ENCODE measurements at regions not wholly inside any gene's neighbourhood (a gene's known extent, or its start where the extent isn't known, plus 50 kb on each side); places are given as distances from the start of the nearest gene placed in this dataset.

DNA sequence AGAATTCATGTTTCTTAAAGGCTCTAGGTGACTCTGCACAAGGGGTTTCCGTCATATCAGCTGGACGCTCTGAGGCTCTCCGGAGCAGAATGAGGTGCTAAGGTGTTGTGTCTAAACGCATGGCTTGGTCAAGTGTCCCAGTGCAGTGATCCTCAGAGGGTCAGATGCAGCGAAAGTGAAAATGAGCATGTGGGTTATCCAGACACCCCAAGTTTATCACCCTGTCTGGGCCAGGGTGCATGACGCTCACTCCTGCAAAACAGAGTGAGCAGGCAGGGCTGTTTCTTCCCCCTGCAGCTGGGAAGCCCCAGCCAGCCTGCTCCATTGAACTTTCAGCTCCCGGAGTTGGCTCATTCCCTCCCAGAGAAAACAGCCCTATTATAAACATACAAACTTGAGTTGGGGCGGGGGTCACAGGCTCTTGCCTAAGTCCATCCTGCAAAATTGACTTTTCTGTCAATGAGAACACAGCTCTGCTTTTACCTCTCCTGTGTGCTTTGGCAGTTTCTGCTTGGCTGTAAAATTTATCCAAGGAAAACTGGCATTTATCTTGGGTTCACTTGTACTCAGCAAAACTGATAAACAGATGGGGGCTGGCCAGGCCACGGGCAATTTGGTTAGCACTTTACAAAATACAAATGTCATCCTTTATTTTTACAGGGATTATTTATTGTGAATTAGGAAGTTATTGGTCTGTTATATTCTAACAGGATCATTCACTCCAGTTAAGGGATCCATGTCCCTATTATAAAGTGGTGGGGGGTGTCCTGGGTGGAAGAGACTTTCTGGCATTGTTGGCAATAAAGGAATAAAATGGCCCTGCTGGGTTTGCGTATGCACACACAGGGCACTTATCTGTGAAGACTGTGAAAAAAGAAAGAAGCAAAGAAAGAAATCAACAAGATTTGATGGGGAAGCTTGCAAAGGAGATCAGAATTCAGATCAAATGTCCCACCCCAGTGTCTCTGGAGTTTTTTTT lies 154.9 kb downstream of the FOXA2 start:
- Histone ChIP-seq H3K9ac (no peak overlapping the region), H3K27ac (no peak overlapping the region), H3K4me2 (no peak overlapping the region), H3K27me3 (no peaks in the 10 kb centered on the region), H4K20me1 (no peaks in the 10 kb centered on the region), H3K4me3 (no peak overlapping the region), H3K4me1 (no peaks in the 10 kb centered on the region), H3K36me3 (no peaks in the 10 kb centered on the region), H3K9me3 (replicated peaks in 1 of 11) (peaks cover 0 to 14% (median 0%) of the 10 kb centered on the region in 11 experiments; a peak in 5 of 22 replicates)
- TF ChIP-seq Cebpa-rat (IDR thresholded peaks at IDR 0.05): no peak

DNA sequence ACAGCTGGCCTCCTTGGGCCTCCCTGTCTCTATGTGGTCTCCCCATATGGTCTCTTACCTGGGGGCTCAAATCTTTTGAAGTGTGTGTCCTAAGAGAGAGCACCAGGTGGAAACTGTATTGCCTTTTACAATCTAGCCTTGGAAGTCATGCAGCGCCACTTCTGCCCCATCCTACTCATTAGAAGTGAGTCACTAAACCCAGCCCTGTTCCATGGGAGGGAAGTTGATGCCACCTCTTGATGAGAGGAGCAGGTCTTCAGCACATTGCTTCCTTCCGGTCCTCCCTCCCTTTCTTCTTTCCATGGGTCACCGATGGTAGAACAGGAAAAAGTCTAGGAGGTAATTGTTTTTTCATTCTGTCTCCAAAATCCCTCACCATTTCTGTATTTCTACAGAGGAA lies 156.3 kb downstream of the FOXA2 start:
- Histone ChIP-seq H3K9me3 (replicated peaks in 1 of 11) (0 out of 22 replicates have a peak, but pooled peaks cover 0 to 6% (median 0%) of the 10 kb centered on the region in 11 experiments), H3K4me3 (no peak overlapping the region), H3K27me3 (no peaks in the 10 kb centered on the region), H3K9ac (no peak overlapping the region), H3K4me1 (no peaks in the 10 kb centered on the region), H3K4me2 (no peak overlapping the region), H3K36me3 (no peaks in the 10 kb centered on the region), H4K20me1 (no peaks in the 10 kb centered on the region), H3K27ac (no peak overlapping the region)
- no peak for TF ChIP-seq Cebpa-rat (IDR thresholded peaks at IDR 0.05)

DNA sequence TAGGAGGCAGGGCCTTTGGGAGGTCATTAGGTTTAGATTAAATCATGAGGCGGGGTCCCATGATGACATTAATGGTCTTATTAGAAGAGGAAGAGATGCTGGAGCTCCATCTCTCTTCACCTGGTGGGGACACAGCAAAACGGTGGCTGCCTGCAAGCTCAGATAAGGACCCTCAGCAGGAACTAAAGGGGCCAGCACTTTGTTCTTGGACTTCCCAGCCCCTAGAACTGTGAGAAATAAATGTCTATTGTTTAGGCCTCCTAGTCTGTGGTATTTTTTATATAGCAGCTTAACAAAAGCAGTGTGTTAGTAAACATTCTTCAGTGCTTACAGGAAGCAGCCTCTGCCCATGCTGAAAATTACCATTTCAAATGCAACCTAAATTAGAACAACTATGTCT lies 157.6 kb downstream of the FOXA2 start:
- TF ChIP-seq Cebpa-rat (IDR thresholded peaks at IDR 0.05): no peak
- Histone ChIP-seq H3K9ac (no peak overlapping the region), H3K9me3 (replicated peaks in 1 of 11) (0 out of 22 replicates have a peak, but pooled peaks cover 0 to 6% (median 0%) of the 10 kb centered on the region in 11 experiments), H3K4me3 (no peak overlapping the region), H3K36me3 (no peaks in the 10 kb centered on the region), H3K27me3 (no peaks in the 10 kb centered on the region), H3K4me1 (no peaks in the 10 kb centered on the region), H4K20me1 (no peaks in the 10 kb centered on the region), H3K4me2 (no peak overlapping the region), H3K27ac (no peak overlapping the region)

DNA sequence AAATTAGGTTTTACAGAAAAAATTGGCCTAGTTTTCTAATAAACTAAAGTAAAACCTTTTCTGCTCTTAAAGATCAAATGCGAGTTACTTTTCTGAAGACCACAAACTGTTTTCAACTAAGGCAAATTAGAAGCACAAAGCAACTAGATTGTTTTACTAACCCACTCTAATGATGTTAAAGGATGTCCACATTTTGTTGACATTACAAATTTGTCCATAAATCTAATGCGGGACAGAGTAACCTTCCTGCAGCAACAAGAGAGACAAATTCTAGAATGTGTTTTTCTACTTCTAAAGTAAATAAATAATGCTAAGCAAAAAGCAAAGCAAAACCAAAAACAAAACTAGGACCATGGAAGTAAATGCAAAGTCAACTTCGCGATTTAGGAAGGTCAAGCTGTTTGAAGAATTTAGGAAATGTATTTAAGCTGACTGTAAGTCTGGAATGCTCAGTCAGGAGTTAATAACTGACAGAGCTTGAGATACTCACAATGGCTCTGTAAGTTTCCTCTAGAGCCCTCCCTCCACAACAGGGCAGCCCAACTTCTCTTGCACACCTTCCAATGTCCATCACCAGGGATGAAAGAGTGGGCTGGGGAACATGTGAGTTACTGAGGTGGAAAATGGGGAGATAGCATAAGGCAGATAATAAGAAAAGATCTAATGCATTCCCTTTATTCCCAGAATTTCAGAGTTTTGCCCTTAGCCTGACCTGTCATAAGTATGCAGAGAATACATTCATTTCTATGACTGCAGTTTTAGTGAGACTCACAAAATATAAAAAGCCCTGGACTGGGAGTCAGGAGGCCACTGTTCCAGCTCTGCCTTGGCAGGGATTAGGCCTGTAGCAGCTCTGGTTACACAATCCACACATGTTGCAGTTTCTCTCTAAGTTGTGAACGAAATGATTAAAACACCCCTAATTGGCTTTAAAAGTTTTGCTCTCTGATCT lies 158.8 kb downstream of the FOXA2 start:
- Histone ChIP-seq H3K4me3 (no peak overlapping the region), H3K27me3 (no peaks in the 10 kb centered on the region)

DNA sequence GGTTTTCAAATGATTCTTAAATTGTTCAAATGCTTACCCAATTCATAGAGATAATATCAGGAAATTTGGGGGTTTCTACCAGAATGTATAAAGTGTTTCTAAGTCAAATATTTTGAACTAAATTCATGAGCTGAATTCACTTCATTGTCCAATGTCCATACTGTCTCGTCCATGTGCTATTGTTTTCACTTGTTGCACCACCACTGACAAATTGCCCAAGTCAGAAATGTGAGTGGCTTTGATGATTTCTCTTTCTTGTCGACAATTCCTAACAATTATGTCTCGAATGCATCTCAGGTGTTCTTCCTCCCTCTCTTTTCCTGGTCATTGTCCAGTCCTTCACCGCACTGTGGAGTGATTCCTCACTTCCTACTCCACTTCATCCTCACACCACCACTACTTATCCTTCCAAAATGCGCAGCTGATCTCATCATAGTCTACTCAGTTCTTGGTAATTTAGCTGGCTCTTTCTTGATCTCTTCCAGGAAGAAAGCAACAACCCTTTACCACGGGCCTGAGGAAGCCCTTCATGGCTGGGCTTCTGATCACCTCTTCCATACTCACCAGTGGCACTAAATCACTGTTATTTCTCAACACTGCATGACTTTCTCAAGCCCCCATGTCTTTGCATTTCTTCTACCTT lies 161.1 kb downstream of the FOXA2 start:
- no peak overlapping the region for H3K27ac ChIP-seq
- H3K4me1 ChIP-seq: no peaks in the 10 kb centered on the region
- no peak for TF ChIP-seq Cebpa-rat (IDR thresholded peaks at IDR 0.05)
- H3K9me3 ChIP-seq (replicated peaks in 1 of 11): 0 out of 22 replicates have a peak, but pooled peaks cover 0 to 6% (median 0%) of the 10 kb centered on the region in 11 experiments
- no peaks in the 10 kb centered on the region for H3K27me3 ChIP-seq
- no peak overlapping the region for H3K4me2 ChIP-seq
- H3K9ac ChIP-seq: no peak overlapping the region
- H3K36me3 ChIP-seq: no peaks in the 10 kb centered on the region
- H4K20me1 ChIP-seq: no peaks in the 10 kb centered on the region
- H3K4me3 ChIP-seq: no peak overlapping the region

More for the DNA sequence above, 158.8 kb downstream of the FOXA2 start:
- H3K36me3 ChIP-seq: no peaks in the 10 kb centered on the region
- no peak overlapping the region for H3K4me2 ChIP-seq
- no peaks in the 10 kb centered on the region for H3K4me1 ChIP-seq
- no peak overlapping the region for H3K27ac ChIP-seq
- 0 out of 22 replicates have a peak, but pooled peaks cover 0 to 6% (median 0%) of the 10 kb centered on the region in 11 experiments for H3K9me3 ChIP-seq (replicated peaks in 1 of 11)
- TF ChIP-seq Cebpa-rat (IDR thresholded peaks at IDR 0.05): no peak
- H3K9ac ChIP-seq: no peak overlapping the region
- H4K20me1 ChIP-seq: no peaks in the 10 kb centered on the region

DNA sequence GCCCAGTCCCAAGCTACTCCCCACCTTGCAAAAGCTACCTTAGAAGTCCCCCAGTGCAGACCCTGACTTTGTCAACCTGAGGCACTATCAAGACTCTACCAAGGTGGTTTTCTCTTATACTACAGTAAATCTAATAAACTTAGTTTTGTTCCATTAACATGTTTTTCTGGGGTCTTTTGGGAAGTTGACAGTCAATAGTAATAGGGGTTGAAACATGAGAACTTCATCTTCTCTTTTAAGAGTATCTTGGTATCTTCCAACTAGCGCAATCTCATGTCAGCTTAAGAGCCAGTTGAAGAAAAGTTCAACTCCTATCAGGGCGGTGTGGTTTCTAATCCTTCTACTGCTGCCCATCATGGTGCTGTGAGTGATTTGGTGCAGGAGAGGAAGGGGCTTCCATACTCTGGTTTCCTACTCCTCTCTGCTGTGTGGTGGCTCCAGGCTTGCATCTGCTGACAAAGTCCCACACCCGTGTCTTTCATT lies 164.2 kb downstream of the FOXA2 start:
- H3K27ac ChIP-seq: no peak overlapping the region
- H3K4me3 ChIP-seq: no peak overlapping the region
- no peak for TF ChIP-seq Cebpa-rat (IDR thresholded peaks at IDR 0.05)

DNA sequence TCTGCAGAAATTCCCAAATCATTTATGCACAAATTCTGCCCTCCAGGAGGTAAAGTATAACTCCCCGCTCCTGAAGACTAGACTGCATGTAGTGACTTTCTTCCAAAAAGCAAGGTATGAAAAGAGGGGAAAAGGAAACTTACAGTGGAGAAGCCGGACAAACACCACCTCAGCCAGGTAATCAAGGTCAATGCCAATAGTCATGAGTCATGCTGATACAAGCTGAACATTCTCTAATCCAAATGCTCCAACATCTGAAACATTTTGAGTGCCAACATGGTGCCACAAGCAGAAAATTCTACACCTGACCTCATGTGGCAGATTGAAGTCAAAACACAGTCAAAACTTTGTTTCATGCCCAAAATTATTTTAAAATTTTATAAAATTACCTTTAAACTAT lies 165.6 kb downstream of the FOXA2 start:
- Histone ChIP-seq H4K20me1 (no peaks in the 10 kb centered on the region), H3K4me2 (no peak overlapping the region), H3K27me3 (no peaks in the 10 kb centered on the region), H3K4me3 (no peak overlapping the region), H3K36me3 (no peaks in the 10 kb centered on the region), H3K9me3 (replicated peaks in 1 of 11) (no peaks in the 10 kb centered on the region), H3K9ac (no peak overlapping the region), H3K27ac (no peak overlapping the region), H3K4me1 (no peaks in the 10 kb centered on the region)
- TF ChIP-seq Cebpa-rat (IDR thresholded peaks at IDR 0.05): no peak

More for the DNA sequence above, 164.2 kb downstream of the FOXA2 start:
- no peak overlapping the region for H3K4me2 ChIP-seq
- H3K36me3 ChIP-seq: no peaks in the 10 kb centered on the region
- H3K9me3 ChIP-seq (replicated peaks in 1 of 11): no peaks in the 10 kb centered on the region
- no peaks in the 10 kb centered on the region for H3K4me1 ChIP-seq
- H3K9ac ChIP-seq: no peak overlapping the region
- no peaks in the 10 kb centered on the region for H3K27me3 ChIP-seq
- H4K20me1 ChIP-seq: no peaks in the 10 kb centered on the region

DNA sequence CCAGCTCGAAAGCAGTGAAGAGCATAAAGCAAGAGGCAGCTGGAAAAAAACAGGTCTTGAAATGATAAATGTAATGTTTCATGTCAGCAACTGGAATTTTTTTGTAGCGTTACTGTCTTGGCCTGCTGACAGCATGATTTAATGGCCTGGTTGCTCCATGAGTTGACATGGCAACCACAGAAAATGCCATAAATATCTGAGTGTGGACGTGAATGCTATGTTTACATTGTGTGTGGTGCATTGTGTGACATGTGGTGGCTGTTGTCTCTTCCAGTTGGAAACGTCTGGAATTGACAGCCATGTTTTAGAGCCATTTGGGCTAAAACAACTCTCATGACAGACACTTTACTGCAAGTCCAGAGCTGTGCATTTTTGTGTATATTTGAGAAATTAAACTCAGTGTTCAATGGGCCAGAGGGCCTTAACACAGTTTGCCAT lies 170.0 kb downstream of the FOXA2 start:
- Histone ChIP-seq H3K36me3 (no peaks in the 10 kb centered on the region), H3K4me3 (no peak overlapping the region), H3K9ac (no peak overlapping the region), H3K9me3 (replicated peaks in 1 of 11) (no peaks in the 10 kb centered on the region), H3K4me1 (peaks cover 0 to 20% (median 7%) of the 10 kb centered on the region in 10 experiments; a peak in 13 of 20 replicates), H3K27ac (no peak overlapping the region), H3K27me3 (no peaks in the 10 kb centered on the region), H4K20me1 (no peaks in the 10 kb centered on the region), H3K4me2 (no peak overlapping the region)
- no peak for TF ChIP-seq Cebpa-rat (IDR thresholded peaks at IDR 0.05)

Data from BLaER1 treated with 17β-estradiol and CSF1 and Interleukin-3, amounts not matched to agents 10 nM and 100 nM (cell line).